Panc1 (cell line): ENCODE measurements at regions not wholly inside any gene's neighbourhood (a gene's known extent, or its start where the extent isn't known, plus 50 kb on each side); places are given as distances from the start of the nearest gene placed in this dataset.
A peak's percentile ranks its signal among the peaks of the same experiment; 100 is the strongest.
"Not testable (repeated sequence)": the region's sequence is repeated elsewhere in the genome, so short reads cannot be mapped to it uniquely, and the experiment has no call there.

ENCODE experiments used
- ATAC-seq: fragments of 200-7000 bp; cut with Tn5 transposase; 2 replicates; pipeline ENCODE4 v1.9.1; 2020; ENCODE audit warnings: mild to moderate bottlenecking, moderate library complexity
- BruUV-seq: library from RNA; stranded (reverse); fragments of 400-500 nt; replicated peaks from 2 replicates; lab custom pipeline; 2021; lab: Mats Ljungman, UMichigan
- CTCF ChIA-PET: fragments of 300-600 bp; sonication (Branson Sonifier 250); formaldehyde crosslinking; loops from one replicate; lab custom pipeline; 2022; ENCODE audit warnings: antibody characterized with exemption; lab: Charles Lee
- POLR2A ChIA-PET: fragments of 300-600 bp; sonication (Branson Sonifier 250); formaldehyde crosslinking; loops from one replicate; lab custom pipeline; 2022; ENCODE audit warnings: antibody characterized with exemption; lab: Charles Lee
- DNase-seq: peaks from one replicate; pipeline ENCODE4 v3.0.0-alpha.2; 2010; ENCODE audit warnings: low read depth, low spot score
- H3K27ac ChIP-seq: 2 replicates; pipeline ENCODE4 v1.5.1; 2011; ENCODE audit warnings: mild to moderate bottlenecking, low read length, inconsistent platforms
- H3K27me3 ChIP-seq: fragments of 200-500 bp; sonication (Bioruptor generic); 2 replicates; pipeline ENCODE4 v1.6.0; 2014; ENCODE audit warnings: low read length, inconsistent platforms; ENCODE audit not compliant: control insufficient read depth, insufficient read depth
- H3K36me3 ChIP-seq: fragments of 200-500 bp; sonication (Bioruptor generic); 2 replicates; pipeline ENCODE4 v1.5.1; 2014; ENCODE audit warnings: inconsistent platforms, mild to moderate bottlenecking, low read length, moderate library complexity; ENCODE audit not compliant: control insufficient read depth, insufficient read depth
- H3K4me1 ChIP-seq: 2 replicates; pipeline ENCODE4 v1.5.1; 2011; ENCODE audit warnings: inconsistent platforms, mild to moderate bottlenecking, low read length, moderate library complexity; ENCODE audit not compliant: control insufficient read depth, insufficient read depth
- H3K4me3 ChIP-seq, 2 experiments: 2 replicates each; pipeline ENCODE4 v1.5.1; 2011 to 2012; ENCODE audit warnings: low read depth in 2 of 2, low read length in 2 of 2, mild to moderate bottlenecking in 2 of 2, inconsistent platforms in 1 of 2, moderate library complexity in 1 of 2
- H3K9me3 ChIP-seq: fragments of 200-500 bp; sonication (Bioruptor generic); 2 replicates; pipeline ENCODE4 v1.5.1; 2014; ENCODE audit warnings: low read depth, mild to moderate bottlenecking, inconsistent platforms, low read length, moderate library complexity; ENCODE audit not compliant: control insufficient read depth, insufficient read depth
- CTCF ChIP-seq: fragments of 450-650 bp; IDR thresholded peaks from 2 replicates; pipeline ENCODE4 v1.5.1; 2017; ENCODE audit warnings: mild to moderate bottlenecking
- POLR2AphosphoS5 ChIP-seq: IDR thresholded peaks from 2 replicates; pipeline ENCODE4 v1.6.1; 2012; ENCODE audit warnings: mild to moderate bottlenecking, low read depth, low read length, moderate library complexity
- REST ChIP-seq, 2 experiments: IDR thresholded peaks; 2 replicates each; pipeline ENCODE4 v1.6.1; 2011 to 2012; ENCODE audit warnings: low read depth in 2 of 2, control low read depth in 1 of 2, low read length in 1 of 2, mild to moderate bottlenecking in 1 of 2, moderate library complexity in 1 of 2; ENCODE audit not compliant: insufficient read depth in 1 of 2
- SIN3A ChIP-seq: IDR thresholded peaks from 2 replicates; pipeline ENCODE4 v1.6.1; 2012; ENCODE audit warnings: low read depth, mild to moderate bottlenecking, low read length, moderate library complexity, borderline replicate concordance; ENCODE audit not compliant: insufficient read depth
- TCF7L2 ChIP-seq: IDR thresholded peaks from 2 replicates; pipeline ENCODE4 v1.6.1; 2011; ENCODE audit warnings: mild to moderate bottlenecking, low read depth, low read length, inconsistent platforms
- in situ Hi-C: cut with HindIII; loops from 2 replicates; pipeline ENCODE4 v1.10.0; 2016; ENCODE audit warnings: low sequenced_read_pairs, low pct_unique_long_range_greater_than_20kb
- intact Hi-C: fragments of 100-400 bp; cut with micrococcal nuclease; formaldehyde crosslinking; loops from one replicate; pipeline ENCODE4 v1.10.0; 2022; ENCODE audit not compliant: unreplicated experiment

DNA sequence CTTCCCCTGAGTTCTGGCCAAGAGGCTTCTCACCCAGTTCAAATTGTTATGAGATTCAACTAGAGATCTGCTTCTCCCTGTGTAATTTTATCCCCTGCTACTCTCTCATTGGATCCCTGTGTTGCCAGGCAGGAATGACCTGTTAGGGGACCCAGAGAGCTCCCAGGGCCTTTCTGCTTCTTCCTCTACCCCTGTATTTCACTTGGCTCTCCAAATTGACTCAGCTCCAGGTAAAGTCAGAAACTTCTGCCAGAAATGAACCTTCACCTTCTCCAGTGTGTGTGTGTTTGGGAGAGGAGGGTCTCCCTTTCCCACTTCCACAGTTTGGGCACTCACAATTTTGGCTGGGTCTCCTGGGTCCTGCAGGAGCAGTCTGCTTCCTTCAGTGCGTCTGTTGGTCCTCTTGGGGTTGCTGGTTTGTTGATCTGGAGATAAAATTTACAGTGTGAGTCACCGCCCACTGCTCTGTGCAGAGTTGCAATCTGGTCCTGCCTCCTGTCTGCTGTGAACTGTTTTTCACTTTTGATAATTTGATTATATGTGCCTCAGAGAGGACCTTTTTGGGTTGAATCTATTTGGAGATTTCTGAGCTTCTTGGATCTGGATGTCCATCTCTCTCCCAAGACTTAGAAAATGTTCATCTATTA is 112.4 kb upstream of the EDA2R start:
- intact Hi-C loops = no loop called here
- TF ChIP-seq SIN3A (no peak), POLR2AphosphoS5 (no peak)
- no TSS peak for BruUV-seq

DNA sequence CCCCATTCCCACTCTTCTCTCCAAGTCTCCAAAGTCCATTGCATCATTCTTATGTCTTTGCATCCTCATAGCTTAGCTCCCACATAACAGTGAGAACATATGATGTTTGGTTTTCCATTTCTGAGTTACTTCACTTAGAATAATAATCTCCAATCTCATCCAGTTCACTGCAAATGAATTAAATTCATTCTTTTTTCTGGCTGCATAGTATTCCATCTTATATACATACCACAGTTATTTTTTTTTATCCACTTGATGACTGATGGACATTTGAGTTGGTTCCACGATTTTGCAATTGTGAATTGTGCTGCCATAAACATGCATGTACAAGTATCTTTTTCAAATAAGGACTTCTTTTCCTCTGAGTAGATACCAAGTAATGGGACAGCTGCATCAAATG is 105.6 kb upstream of the EDA2R start:
- H3K36me3 ChIP-seq, intact Hi-C loops, H3K4me1 ChIP-seq, DNase-seq, ATAC-seq, CTCF ChIA-PET, BruUV-seq, H3K27me3 ChIP-seq, in situ Hi-C loops, H3K9me3 ChIP-seq, POLR2A ChIA-PET, H3K27ac ChIP-seq, H3K4me3 ChIP-seq: not testable (repeated sequence)

More for the DNA sequence above, 112.4 kb upstream of the EDA2R start:
- H3K36me3 ChIP-seq = no peaks in the 10 kb centered on the region
- no peak overlapping the region for H3K27ac ChIP-seq
- H3K4me3 ChIP-seq = no peak overlapping the region
- no peaks in the 10 kb centered on the region for H3K4me1 ChIP-seq
- no peaks in the 10 kb centered on the region for H3K9me3 ChIP-seq
- ChIA-PET CTCF (no interaction called here), POLR2A (no interaction called here)
- ATAC-seq = no peak
- in situ Hi-C loops = no loop called here
- no peak for DNase-seq
- no peaks in the 10 kb centered on the region for H3K27me3 ChIP-seq

DNA sequence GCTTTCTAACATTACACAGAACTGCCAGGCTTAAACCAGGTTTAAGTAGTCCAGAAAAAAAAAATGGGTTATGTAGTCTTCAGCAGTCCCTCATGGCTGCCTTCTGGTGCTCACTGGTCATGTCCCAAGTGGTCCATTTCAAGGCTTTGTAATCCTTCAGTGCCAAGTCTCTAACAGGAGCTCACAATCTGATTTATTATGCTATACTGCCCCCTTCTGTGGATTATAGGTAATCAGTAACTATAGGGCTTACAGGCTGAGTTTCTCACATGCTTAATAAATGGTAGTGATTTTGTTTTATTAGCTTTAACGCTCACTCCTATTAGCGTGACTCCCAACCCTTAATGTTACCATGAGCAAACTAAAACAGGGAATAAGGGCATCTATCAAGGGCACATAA is 92.5 kb upstream of the EDA2R start:
- no peak overlapping the region for H3K27ac ChIP-seq
- H3K36me3 ChIP-seq = no peaks in the 10 kb centered on the region
- peak; percentile 69; the same call in 1 of the 2 replicates for ATAC-seq
- intact Hi-C loops (no loop called here), in situ Hi-C loops (no loop called here)
- CTCF ChIA-PET = no interaction called here
- no TSS peak for BruUV-seq
- H3K4me1 ChIP-seq = no peaks in the 10 kb centered on the region
- TF ChIP-seq CTCF = peak; percentile 46
- no peak for TF ChIP-seq TCF7L2
- TF ChIP-seq SIN3A = no peak
- TF ChIP-seq POLR2AphosphoS5 = no peak
- TF ChIP-seq REST (IDR thresholded peaks at IDR 0.05; ENCODE audit: insufficient read depth in 1 of 2, low read depth in 2 of 2, low read length in 1 of 2) = no peak
- H3K4me3 ChIP-seq = no peak overlapping the region
- no peaks in the 10 kb centered on the region for H3K9me3 ChIP-seq
- POLR2A ChIA-PET = no interaction called here
- H3K27me3 ChIP-seq = no peaks in the 10 kb centered on the region
- DNase-seq = no peak
